CD4-positive, CD25-positive, alpha-beta regulatory T cell (primary cell): ENCODE measurements at regions not wholly inside any gene's neighbourhood (a gene's known extent, or its start where the extent isn't known, plus 50 kb on each side); places are given as distances from the start of the nearest gene placed in this dataset.
"Not testable (repeated sequence)": the region's sequence is repeated elsewhere in the genome, so short reads cannot be mapped to it uniquely, and the experiment has no call there.

ENCODE experiments used
- ATAC-seq, 2 donors: fragments of 150-1000 bp; cut with Tn5 transposase; one replicate each; pipeline ENCODE4 v1.10.0; 2021; ENCODE audit warnings: low read depth in 2 of 2, moderate number of reproducible peaks in 2 of 2, moderate library complexity in 1 of 2
- DNase-seq, 3 donors: peaks; one replicate each; pipeline versions ENCODE4 v3.0.0 to v3.0.0-alpha.2; 2012 to 2022; ENCODE audit warnings: mixed read lengths in 1 of 3
- H3K27ac ChIP-seq: one replicate; pipeline ENCODE4 v1.7.0; 2013; ENCODE audit warnings: mild to moderate bottlenecking, low read length; ENCODE audit not compliant: insufficient read depth, poor library complexity, severe bottlenecking
- H3K27me3 ChIP-seq: one replicate; pipeline ENCODE4 v1.7.0; 2013; ENCODE audit warnings: low read length; ENCODE audit not compliant: control insufficient read depth, insufficient read depth
- H3K36me3 ChIP-seq: one replicate; pipeline ENCODE4 v1.7.0; 2013; ENCODE audit warnings: mild to moderate bottlenecking, low read length, moderate library complexity; ENCODE audit not compliant: control insufficient read depth, insufficient read depth
- H3K4me1 ChIP-seq: 2 replicates; pipeline ENCODE4 v1.7.0; 2013; ENCODE audit warnings: mild to moderate bottlenecking, low read length; ENCODE audit not compliant: insufficient read depth, control insufficient read depth, poor library complexity, severe bottlenecking
- H3K4me3 ChIP-seq: one replicate; pipeline ENCODE4 v1.7.0; 2013; ENCODE audit warnings: low read depth, mild to moderate bottlenecking, low read length, moderate library complexity
- H3K9me3 ChIP-seq, 2 experiments: 1 replicate in 1 of 2; 2 replicates in 1 of 2; pipeline ENCODE4 v1.7.0; 2013; ENCODE audit warnings: low read length in 2 of 2, mild to moderate bottlenecking in 1 of 2, moderate library complexity in 1 of 2; ENCODE audit not compliant: control insufficient read depth in 2 of 2
- H3K27ac Mint-ChIP-seq, 3 donors: one replicate each; pipeline ENCODE4 v1.8.0; 2020 to 2022; ENCODE audit warnings: mild to moderate bottlenecking in 3 of 3, mixed read lengths in 3 of 3, moderate library complexity in 2 of 3
- H3K27me3 Mint-ChIP-seq: one replicate; pipeline ENCODE4 v1.8.0; 2022; ENCODE audit warnings: mild to moderate bottlenecking, mixed read lengths
- H3K36me3 Mint-ChIP-seq: one replicate; pipeline ENCODE4 v1.8.0; 2020; ENCODE audit warnings: mixed read lengths
- H3K4me1 Mint-ChIP-seq, 4 donors: one replicate each; pipeline ENCODE4 v1.8.0; 2020 to 2022; ENCODE audit warnings: mixed read lengths in 4 of 4, mild to moderate bottlenecking in 1 of 4
- H3K4me3 Mint-ChIP-seq, 4 donors: one replicate each; pipeline ENCODE4 v1.8.0; 2020 to 2022; ENCODE audit warnings: mild to moderate bottlenecking in 4 of 4, mixed read lengths in 4 of 4, moderate library complexity in 3 of 4
- H3K9me3 Mint-ChIP-seq, 7 donors: one replicate each; pipeline ENCODE4 v1.8.0; 2020 to 2022; ENCODE audit warnings: mixed read lengths in 7 of 7, mild to moderate bottlenecking in 3 of 7, moderate library complexity in 2 of 7

GRCh38 chr1:229176457-229176856, 94.5 kb upstream of the RAB4A start:
- H3K27ac Mint-ChIP-seq, ATAC-seq, H3K36me3 ChIP-seq, H3K4me1 Mint-ChIP-seq, H3K4me3 Mint-ChIP-seq, H3K36me3 Mint-ChIP-seq, H3K27me3 Mint-ChIP-seq, H3K4me1 ChIP-seq, H3K27me3 ChIP-seq, H3K9me3 Mint-ChIP-seq, H3K27ac ChIP-seq, H3K9me3 ChIP-seq, DNase-seq, H3K4me3 ChIP-seq: not testable (repeated sequence)

- Mint-ChIP-seq H3K4me3 (no peak overlapping the region), H3K36me3 (no peaks in the 10 kb centered on the region), H3K9me3 (peaks cover 0 to 3% (median 0%) of the 10 kb centered on the region in 7 donors), H3K27me3 (no peaks in the 10 kb centered on the region), H3K27ac (no peak overlapping the region), H3K4me1 (no peaks in the 10 kb centered on the region)
- ATAC-seq (no peak), DNase-seq (no peak)
- H3K9me3 ChIP-seq = no peaks in the 10 kb centered on the region
- no peaks in the 10 kb centered on the region for H3K27me3 ChIP-seq
- no peaks in the 10 kb centered on the region for H3K4me1 ChIP-seq
- H3K36me3 ChIP-seq = no peaks in the 10 kb centered on the region
- H3K4me3 ChIP-seq = no peak overlapping the region
- H3K27ac ChIP-seq = no peak overlapping the region
Observed at GRCh38 chr1:229180161-229180560, 90.8 kb upstream of the RAB4A start.

- no peak overlapping the region for H3K27ac Mint-ChIP-seq
- no peaks in the 10 kb centered on the region for H3K4me1 ChIP-seq
- peaks cover 0 to under 1% (median 0%) of the 10 kb centered on the region in 4 donors for H3K4me1 Mint-ChIP-seq
- no peaks in the 10 kb centered on the region for H3K36me3 Mint-ChIP-seq
- no peak overlapping the region for H3K27ac ChIP-seq
- H3K27me3 ChIP-seq = no peaks in the 10 kb centered on the region
- H3K9me3 Mint-ChIP-seq = peaks cover 0 to 3% (median 0%) of the 10 kb centered on the region in 7 donors
- no peak overlapping the region for H3K4me3 Mint-ChIP-seq
- H3K36me3 ChIP-seq = no peaks in the 10 kb centered on the region
- DNase-seq = no peak
- no peaks in the 10 kb centered on the region for H3K27me3 Mint-ChIP-seq
- ATAC-seq = no peak
- H3K9me3 ChIP-seq = no peaks in the 10 kb centered on the region
- H3K4me3 ChIP-seq = no peak overlapping the region
Observed at GRCh38 chr1:229181419-229181818, 89.5 kb upstream of the RAB4A start.

- no peak for ATAC-seq
- Histone ChIP-seq H3K4me1 (peaks cover 3% of the 10 kb centered on the region), H3K27ac (no peak overlapping the region), H3K4me3 (no peak overlapping the region), H3K36me3 (no peaks in the 10 kb centered on the region), H3K27me3 (no peaks in the 10 kb centered on the region), H3K9me3 (no peaks in the 10 kb centered on the region)
- Mint-ChIP-seq H3K27ac (no peak overlapping the region), H3K27me3 (no peaks in the 10 kb centered on the region), H3K36me3 (no peaks in the 10 kb centered on the region), H3K4me3 (no peak overlapping the region), H3K9me3 (peaks cover 0 to 3% (median 0%) of the 10 kb centered on the region in 7 donors), H3K4me1 (peaks cover 0 to 2% (median 0%) of the 10 kb centered on the region in 4 donors)
- no peak for DNase-seq
Observed at GRCh38 chr1:229183588-229183987, 87.3 kb upstream of the RAB4A start.

- ATAC-seq (no peak), DNase-seq (no peak)
- peaks cover 0 to 3% (median 0%) of the 10 kb centered on the region in 7 donors for H3K9me3 Mint-ChIP-seq
- no peaks in the 10 kb centered on the region for H3K36me3 Mint-ChIP-seq
- no peak overlapping the region for H3K4me3 ChIP-seq
- no peak overlapping the region for H3K27ac Mint-ChIP-seq
- H3K9me3 ChIP-seq = no peaks in the 10 kb centered on the region
- H3K27me3 ChIP-seq = peaks cover under 1% of the 10 kb centered on the region
- no peak overlapping the region for H3K4me3 Mint-ChIP-seq
- H3K27me3 Mint-ChIP-seq = peaks cover 3% of the 10 kb centered on the region
- H3K4me1 ChIP-seq = peaks cover 3% of the 10 kb centered on the region
- no peaks in the 10 kb centered on the region for H3K36me3 ChIP-seq
- peaks cover 0 to 2% (median 0%) of the 10 kb centered on the region in 4 donors for H3K4me1 Mint-ChIP-seq
- no peak overlapping the region for H3K27ac ChIP-seq
Observed at GRCh38 chr1:229184066-229184465, 86.8 kb upstream of the RAB4A start.

GRCh38 chr1:229185963-229186362, 84.9 kb upstream of the RAB4A start:
- no peak overlapping the region for H3K27ac ChIP-seq
- H3K36me3 Mint-ChIP-seq = no peaks in the 10 kb centered on the region
- H3K9me3 ChIP-seq = no peaks in the 10 kb centered on the region
- H3K36me3 ChIP-seq = no peaks in the 10 kb centered on the region
- H3K4me1 ChIP-seq = peaks cover 3% of the 10 kb centered on the region
- DNase-seq (no peak), ATAC-seq (no peak)
- H3K4me1 Mint-ChIP-seq = peaks cover 0 to 2% (median 0%) of the 10 kb centered on the region in 4 donors
- no peak overlapping the region for H3K27ac Mint-ChIP-seq
- H3K4me3 ChIP-seq = no peak overlapping the region
- no peak overlapping the region for H3K4me3 Mint-ChIP-seq
- peaks cover 12% of the 10 kb centered on the region for H3K27me3 Mint-ChIP-seq
- peaks cover 0 to 3% (median 0%) of the 10 kb centered on the region in 7 donors for H3K9me3 Mint-ChIP-seq
- H3K27me3 ChIP-seq = peaks cover 2% of the 10 kb centered on the region

GRCh38 chr1:229186373-229187056, 84.4 kb upstream of the RAB4A start:
- Mint-ChIP-seq H3K27ac (no peak overlapping the region), H3K9me3 (peaks cover 0 to 3% (median 0%) of the 10 kb centered on the region in 7 donors), H3K4me1 (peaks cover 0 to 2% (median 0%) of the 10 kb centered on the region in 4 donors), H3K27me3 (peaks cover 12% of the 10 kb centered on the region), H3K4me3 (no peak overlapping the region), H3K36me3 (no peaks in the 10 kb centered on the region)
- Histone ChIP-seq H3K4me1 (peaks cover 3% of the 10 kb centered on the region), H3K9me3 (no peaks in the 10 kb centered on the region), H3K4me3 (no peak overlapping the region), H3K36me3 (no peaks in the 10 kb centered on the region), H3K27me3 (peaks cover 2% of the 10 kb centered on the region), H3K27ac (no peak overlapping the region)
- peak in 1 of 3 donors; percentile 68 for DNase-seq
- no peak for ATAC-seq

- Histone ChIP-seq H3K4me3 (no peak overlapping the region), H3K27ac (no peak overlapping the region), H3K4me1 (peaks cover 3% of the 10 kb centered on the region), H3K36me3 (no peaks in the 10 kb centered on the region), H3K27me3 (peaks cover 2% of the 10 kb centered on the region), H3K9me3 (no peaks in the 10 kb centered on the region)
- Mint-ChIP-seq H3K27ac (no peak overlapping the region), H3K27me3 (peaks cover 25% of the 10 kb centered on the region), H3K9me3 (peaks cover 0 to 3% (median 0%) of the 10 kb centered on the region in 7 donors), H3K4me3 (no peak overlapping the region), H3K4me1 (peaks cover 0 to 10% (median 1%) of the 10 kb centered on the region in 4 donors), H3K36me3 (no peaks in the 10 kb centered on the region)
- ATAC-seq = no peak
- no peak for DNase-seq
Observed at GRCh38 chr1:229190057-229190575, 80.8 kb upstream of the RAB4A start.
